ENCODE measurements at regions not wholly inside any gene's neighbourhood (a gene's known extent, or its start where the extent isn't known, plus 50 kb on each side); places are given as distances from the start of the nearest gene placed in this dataset.

GRCh38 chr2:855177-855576 lies 95.5 kb upstream of the SNTG2 start:
- WGBS, 2 donors (ENCODE audit: low coverage in 1 of 2), result 78 to 88% methylated on average over 10 of the region's 10 CpGs
- intact Hi-C loops (cut with DNase I; ENCODE audit: low total_unique reads), result no loop called here
- no peaks in the 10 kb centered on the region for H3K9me3 ChIP-seq
- DNase-seq, result no peak
- TF ChIP-seq POLR2A (IDR thresholded peaks at IDR 0.05) (no peak), EP300 (IDR thresholded peaks at IDR 0.05; ENCODE audit: low read depth) (no peak), POLR2AphosphoS5 (IDR thresholded peaks at IDR 0.05) (no peak)
- TF ChIP-seq, protein P1, sequence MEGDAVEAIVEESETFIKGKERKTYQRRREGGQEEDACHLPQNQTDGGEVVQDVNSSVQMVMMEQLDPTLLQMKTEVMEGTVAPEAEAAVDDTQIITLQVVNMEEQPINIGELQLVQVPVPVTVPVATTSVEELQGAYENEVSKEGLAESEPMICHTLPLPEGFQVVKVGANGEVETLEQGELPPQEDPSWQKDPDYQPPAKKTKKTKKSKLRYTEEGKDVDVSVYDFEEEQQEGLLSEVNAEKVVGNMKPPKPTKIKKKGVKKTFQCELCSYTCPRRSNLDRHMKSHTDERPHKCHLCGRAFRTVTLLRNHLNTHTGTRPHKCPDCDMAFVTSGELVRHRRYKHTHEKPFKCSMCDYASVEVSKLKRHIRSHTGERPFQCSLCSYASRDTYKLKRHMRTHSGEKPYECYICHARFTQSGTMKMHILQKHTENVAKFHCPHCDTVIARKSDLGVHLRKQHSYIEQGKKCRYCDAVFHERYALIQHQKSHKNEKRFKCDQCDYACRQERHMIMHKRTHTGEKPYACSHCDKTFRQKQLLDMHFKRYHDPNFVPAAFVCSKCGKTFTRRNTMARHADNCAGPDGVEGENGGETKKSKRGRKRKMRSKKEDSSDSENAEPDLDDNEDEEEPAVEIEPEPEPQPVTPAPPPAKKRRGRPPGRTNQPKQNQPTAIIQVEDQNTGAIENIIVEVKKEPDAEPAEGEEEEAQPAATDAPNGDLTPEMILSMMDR (IDR thresholded peaks at IDR 0.05), result no peak
- no peaks in the 10 kb centered on the region for H3K36me3 ChIP-seq
- no peaks in the 10 kb centered on the region for H3K4me1 ChIP-seq
- in situ Hi-C loops (cut with MboI; ENCODE audit: low pct_ligation_motif_present in 1 of 4, low pct_unique_long_range_greater_than_20kb in 1 of 4, low sequenced_read_pairs in 3 of 4), result loop anchor here in 2 of 4 donors (10.0 kb wide), 1 partner anchor 690 kb away; no protein-coding TSS in a partner anchor
- no peak overlapping the region for H3K27ac ChIP-seq
- H3K27me3 ChIP-seq, result no peaks in the 10 kb centered on the region
- no peak overlapping the region for H3K4me3 ChIP-seq

GRCh38 chr2:854460-854859 lies 96.2 kb upstream of the SNTG2 start:
- TF ChIP-seq, protein P1 (IDR thresholded peaks at IDR 0.05), result peak; percentile 48 to 65 (median 54)
- TF ChIP-seq EP300 (IDR thresholded peaks at IDR 0.05; ENCODE audit: low read depth), result no peak
- no peak overlapping the region for H3K4me3 ChIP-seq
- H3K4me1 ChIP-seq, result no peaks in the 10 kb centered on the region
- intact Hi-C loops (cut with DNase I; ENCODE audit: low total_unique reads), result no loop called here
- 23 to 50% methylated on average over 1 to 3 of the region's 3 CpGs for WGBS, 2 donors (ENCODE audit: low coverage in 1 of 2)
- DNase-seq, result peak; percentile 66
- no peaks in the 10 kb centered on the region for H3K9me3 ChIP-seq
- no peak overlapping the region for H3K27ac ChIP-seq
- no peaks in the 10 kb centered on the region for H3K27me3 ChIP-seq
- in situ Hi-C loops (cut with MboI; ENCODE audit: low pct_ligation_motif_present in 1 of 4, low pct_unique_long_range_greater_than_20kb in 1 of 4, low sequenced_read_pairs in 3 of 4), result loop anchor here in 2 of 4 donors (10.0 kb wide), 1 partner anchor 690 kb away; no protein-coding TSS in a partner anchor
- no peaks in the 10 kb centered on the region for H3K36me3 ChIP-seq

GRCh38 chr2:853203-853870 lies 97.3 kb upstream of the SNTG2 start:
- intact Hi-C loops (cut with DNase I; ENCODE audit: low total_unique reads), result no loop called here
- H3K4me3 ChIP-seq, result no peak overlapping the region
- DNase-seq, result no peak
- H3K27me3 ChIP-seq, result no peaks in the 10 kb centered on the region
- TF ChIP-seq POLR2AphosphoS5 (IDR thresholded peaks at IDR 0.05) (no peak), EP300 (IDR thresholded peaks at IDR 0.05; ENCODE audit: low read depth) (no peak), POLR2A (IDR thresholded peaks at IDR 0.05) (no peak)
- TF ChIP-seq, protein P1 (IDR thresholded peaks at IDR 0.05), result no peak
- WGBS, 2 donors (ENCODE audit: low coverage in 1 of 2), result 69 to 70% methylated on average over 7 to 19 of the region's 19 CpGs
- no peaks in the 10 kb centered on the region for H3K36me3 ChIP-seq
- in situ Hi-C loops (cut with MboI; ENCODE audit: low pct_ligation_motif_present in 1 of 4, low pct_unique_long_range_greater_than_20kb in 1 of 4, low sequenced_read_pairs in 3 of 4), result loop anchor here in 2 of 4 donors (10.0 kb wide), 1 partner anchor 691 kb away; no protein-coding TSS in a partner anchor
- H3K27ac ChIP-seq, result no peak overlapping the region
- H3K4me1 ChIP-seq, result no peaks in the 10 kb centered on the region
- no peaks in the 10 kb centered on the region for H3K9me3 ChIP-seq

DNA sequence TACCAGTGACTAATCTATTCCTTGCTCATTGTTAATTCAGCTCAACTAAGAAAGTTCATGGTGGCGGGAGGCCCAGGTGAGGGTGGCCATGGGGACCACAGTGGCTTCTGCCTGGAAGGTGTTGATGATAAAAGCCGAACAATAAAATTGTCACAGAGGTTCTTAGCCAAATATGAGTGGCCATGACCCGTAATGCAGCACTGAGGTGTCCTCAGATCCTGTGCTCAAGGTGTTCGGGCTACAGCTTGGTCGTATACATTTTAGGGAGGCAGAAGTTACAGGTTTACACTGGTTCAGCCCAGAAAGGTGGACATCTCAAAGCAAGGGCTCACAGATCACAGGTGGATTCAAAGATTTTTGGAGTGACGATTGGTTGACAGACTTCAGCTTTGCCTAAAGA lies 98.5 kb upstream of the SNTG2 start:
- 93 to 94% methylated on average over 3 to 6 of the region's 6 CpGs for WGBS, 2 donors (ENCODE audit: low coverage in 1 of 2)
- intact Hi-C loops (cut with DNase I; ENCODE audit: low total_unique reads), result no loop called here
- Histone ChIP-seq H3K9me3 (no peaks in the 10 kb centered on the region), H3K36me3 (no peaks in the 10 kb centered on the region), H3K27ac (no peak overlapping the region), H3K4me1 (no peaks in the 10 kb centered on the region), H3K27me3 (no peaks in the 10 kb centered on the region), H3K4me3 (no peak overlapping the region)
- in situ Hi-C loops (cut with MboI; ENCODE audit: low pct_ligation_motif_present in 1 of 4, low pct_unique_long_range_greater_than_20kb in 1 of 4, low sequenced_read_pairs in 3 of 4), result loop anchor here in 2 of 4 donors (10.0 kb wide), 1 partner anchor 693 kb away; no protein-coding TSS in a partner anchor
- DNase-seq, result no peak
- TF ChIP-seq, protein P1 (IDR thresholded peaks at IDR 0.05), result no peak
- TF ChIP-seq POLR2A (IDR thresholded peaks at IDR 0.05) (no peak), POLR2AphosphoS5 (IDR thresholded peaks at IDR 0.05) (no peak), EP300 (IDR thresholded peaks at IDR 0.05; ENCODE audit: low read depth) (no peak)
